HG03571 (cell line): ENCODE measurements at regions not wholly inside any gene's neighbourhood (a gene's known extent, or its start where the extent isn't known, plus 50 kb on each side); places are given as distances from the start of the nearest gene placed in this dataset.
A peak's percentile ranks its signal among the peaks of the same experiment; 100 is the strongest.

ENCODE experiments used
- ATAC-seq: cut with Tn5 transposase; IDR thresholded peaks from one replicate; pipeline ENCODE4 v1.9.1; 2021; ENCODE audit not compliant: unreplicated experiment

GRCh38 chr1:222995236-222995580 is 147.8 kb downstream of the TLR5 start:
- no peak for ATAC-seq

GRCh38 chr1:222995620-222996309 is 147.3 kb downstream of the TLR5 start:
- ATAC-seq: peak; percentile 78

DNA sequence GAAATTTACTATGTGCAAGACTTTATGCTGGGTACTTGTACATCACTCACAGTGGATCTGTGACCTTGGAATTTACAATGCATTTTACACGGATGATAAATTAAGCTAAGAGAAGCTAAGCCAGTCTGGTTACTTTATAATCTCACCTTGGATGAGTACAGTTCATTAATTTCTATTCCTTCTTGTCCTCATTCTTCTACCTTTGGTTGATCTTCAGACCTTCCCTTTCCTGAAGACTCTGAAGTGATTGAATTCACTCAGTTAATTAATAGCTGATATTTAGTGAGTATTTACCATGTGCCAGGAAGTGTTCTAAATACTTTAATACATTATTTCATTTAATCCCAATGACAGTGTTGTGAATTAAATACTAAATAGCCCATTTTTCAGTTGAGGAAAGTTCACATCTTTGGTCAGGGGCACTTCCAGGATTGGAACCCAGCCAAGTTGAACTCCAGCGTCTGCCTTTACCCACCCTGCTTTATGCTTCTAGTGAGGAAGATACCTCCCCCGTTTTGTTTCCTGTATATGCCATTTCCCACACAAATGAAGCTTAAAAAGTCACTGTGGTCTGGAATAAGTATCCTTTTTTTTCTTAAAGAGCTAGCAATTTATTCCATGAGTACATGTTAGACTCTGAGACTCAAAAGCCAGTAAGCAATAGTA is 146.6 kb downstream of the TLR5 start:
- peak; percentile 10 for ATAC-seq

- ATAC-seq: no peak
Measured at GRCh38 chr1:223000632-223001031, 142.4 kb downstream of the TLR5 start.

DNA sequence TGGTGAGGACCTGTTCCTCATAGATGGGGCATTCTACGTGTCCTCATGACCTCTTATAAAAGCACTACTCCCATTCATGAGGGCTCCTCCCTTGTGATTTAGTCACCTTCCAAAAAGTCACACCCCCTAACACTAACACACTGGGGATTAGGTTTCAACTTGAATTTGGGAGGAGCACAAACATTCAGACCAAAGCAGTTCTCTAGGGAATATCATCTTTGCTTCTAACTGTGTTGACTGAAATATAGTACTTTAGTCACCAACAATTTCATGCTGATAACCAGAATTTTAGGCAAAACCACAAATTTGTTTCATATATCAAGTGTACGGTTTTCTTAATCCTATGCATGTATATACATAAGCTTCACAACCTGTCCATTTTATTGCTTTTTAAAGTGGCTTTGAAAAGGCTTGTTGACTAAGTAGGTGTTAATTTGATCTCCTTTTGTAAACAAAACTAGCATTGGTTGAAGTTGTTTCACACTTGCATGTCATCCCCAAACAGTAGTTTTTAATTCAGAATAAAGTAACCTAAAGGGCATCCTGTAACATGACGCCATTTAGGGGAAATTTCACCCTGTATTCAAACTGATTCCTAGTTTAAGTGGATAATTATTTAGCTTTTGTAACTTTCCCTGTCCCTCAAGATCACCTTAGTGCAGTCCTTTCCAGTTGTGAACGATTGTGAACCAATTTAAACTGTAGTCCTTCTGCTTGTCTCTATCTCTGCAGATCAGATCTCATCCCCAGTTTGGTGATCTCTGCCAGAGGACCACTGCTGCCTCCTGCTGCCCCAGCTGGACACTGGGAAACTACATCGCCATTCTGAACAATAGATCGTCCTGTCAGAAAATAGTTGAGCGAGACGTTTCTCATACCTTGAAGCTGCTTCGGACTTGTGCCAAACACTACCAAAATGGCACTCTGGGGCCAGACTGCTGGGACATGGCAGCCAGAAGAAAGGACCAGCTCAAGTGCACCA is 141.1 kb downstream of the TLR5 start:
- ATAC-seq: no peak

DNA sequence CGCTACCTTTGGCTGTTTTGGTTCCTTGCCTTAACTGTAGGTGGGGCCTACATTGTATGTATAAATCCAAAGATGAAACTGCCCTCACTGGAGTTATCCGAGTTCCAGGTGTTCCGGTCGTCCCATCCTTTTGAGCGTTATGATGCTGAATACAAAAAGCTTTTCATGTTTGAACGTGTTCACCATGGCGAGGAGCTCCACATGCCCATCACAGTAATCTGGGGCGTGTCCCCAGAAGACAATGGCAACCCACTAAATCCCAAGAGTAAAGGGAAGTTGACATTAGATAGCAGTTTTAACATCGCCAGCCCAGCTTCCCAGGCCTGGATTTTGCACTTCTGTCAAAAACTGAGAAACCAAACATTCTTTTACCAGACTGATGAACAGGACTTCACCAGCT is 139.5 kb downstream of the TLR5 start:
- ATAC-seq: no peak

DNA sequence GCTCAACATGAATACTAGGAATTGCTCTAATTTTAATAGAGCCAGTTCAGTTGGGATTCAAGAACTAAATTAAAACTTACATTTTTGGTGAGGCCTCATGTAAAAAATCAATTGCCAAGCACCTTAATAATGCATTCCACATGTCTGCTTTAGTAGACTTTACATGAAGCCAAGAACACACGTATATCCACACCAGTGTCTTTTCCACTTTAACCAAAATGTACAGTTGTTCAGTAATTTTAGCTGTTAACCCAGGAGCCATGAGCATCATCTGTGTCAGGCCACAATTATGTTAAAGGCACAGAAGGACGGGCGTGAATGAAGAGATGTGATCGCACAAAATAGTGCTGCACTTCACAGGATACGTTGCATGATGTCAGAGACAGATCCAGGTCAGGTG is 136.7 kb downstream of the TLR5 start:
- ATAC-seq: no peak

DNA sequence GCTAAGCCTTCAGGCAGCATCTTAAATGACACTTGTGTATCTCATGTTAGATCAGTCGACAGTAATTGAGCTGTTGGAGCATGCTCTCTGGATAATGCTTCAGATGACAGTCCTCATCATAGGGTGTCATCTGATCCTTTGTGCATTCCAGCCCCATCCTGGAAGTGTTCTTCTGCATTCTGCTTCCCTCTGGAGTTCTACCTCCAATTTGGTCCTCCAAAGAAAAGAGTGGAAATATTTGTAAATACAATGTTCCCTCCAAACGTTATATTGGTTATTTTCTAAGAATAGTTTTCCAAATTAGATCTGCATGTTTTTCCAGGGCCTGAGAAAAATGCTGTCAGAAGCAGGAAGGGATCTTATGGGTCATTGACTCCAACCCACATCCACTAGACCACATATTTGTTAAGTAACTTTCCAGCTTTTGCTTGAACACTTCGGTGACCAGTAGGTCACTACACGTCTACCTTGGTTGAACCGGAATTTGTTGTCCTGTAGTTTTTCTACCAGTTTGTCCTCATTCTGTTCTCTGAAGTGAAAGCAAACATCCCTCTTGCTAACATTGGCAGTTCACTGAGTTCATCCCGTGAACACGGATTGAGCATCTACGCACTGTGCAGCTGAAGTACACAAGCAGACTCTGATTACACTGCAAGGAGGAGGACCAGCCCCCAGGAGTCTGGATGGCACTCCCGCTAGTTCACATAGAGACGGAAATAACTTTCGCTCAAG is 136.0 kb downstream of the TLR5 start:
- no peak for ATAC-seq

- no peak for ATAC-seq
Measured at GRCh38 chr1:223007935-223008334, 135.1 kb downstream of the TLR5 start.

- ATAC-seq: no peak
Measured at GRCh38 chr1:223008808-223009207, 134.2 kb downstream of the TLR5 start.

DNA sequence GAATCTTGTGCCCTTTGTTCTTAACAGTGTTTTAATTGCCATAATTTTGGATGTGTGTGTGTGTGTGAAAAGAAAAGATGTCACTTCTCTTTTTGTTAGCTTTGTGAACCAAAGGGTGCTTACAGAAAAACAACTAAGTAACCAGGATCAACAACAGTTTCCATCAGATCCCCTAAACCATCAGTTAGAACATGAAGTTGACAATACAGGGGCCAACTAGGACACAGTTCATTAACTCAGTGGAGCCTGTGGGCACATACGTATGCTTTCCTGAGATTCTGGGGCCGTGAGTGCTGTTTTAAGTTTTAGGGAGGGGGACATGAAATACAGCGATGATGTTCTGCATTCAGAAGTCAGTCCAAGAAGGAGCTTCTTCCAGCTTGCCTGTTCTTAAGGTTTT is 133.6 kb downstream of the TLR5 start:
- ATAC-seq: no peak

- no peak for ATAC-seq
Measured at GRCh38 chr1:223010582-223011504, 132.2 kb downstream of the TLR5 start.

DNA sequence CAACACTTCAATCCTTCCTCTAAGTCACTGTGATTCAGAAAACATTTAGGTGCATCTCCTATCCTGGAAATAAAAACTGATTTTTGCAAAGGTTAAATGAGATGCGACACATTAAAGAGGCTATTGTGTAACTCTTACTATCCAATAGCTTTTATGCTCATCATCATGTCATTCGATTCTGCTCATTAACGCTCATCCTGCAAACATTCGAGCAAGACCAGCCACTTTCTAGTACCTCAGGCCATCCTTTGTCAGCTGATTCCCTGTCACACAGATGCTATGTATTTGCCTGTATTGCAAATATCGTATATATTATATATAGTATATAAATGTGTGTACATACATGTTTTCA is 131.6 kb downstream of the TLR5 start:
- ATAC-seq: no peak

DNA sequence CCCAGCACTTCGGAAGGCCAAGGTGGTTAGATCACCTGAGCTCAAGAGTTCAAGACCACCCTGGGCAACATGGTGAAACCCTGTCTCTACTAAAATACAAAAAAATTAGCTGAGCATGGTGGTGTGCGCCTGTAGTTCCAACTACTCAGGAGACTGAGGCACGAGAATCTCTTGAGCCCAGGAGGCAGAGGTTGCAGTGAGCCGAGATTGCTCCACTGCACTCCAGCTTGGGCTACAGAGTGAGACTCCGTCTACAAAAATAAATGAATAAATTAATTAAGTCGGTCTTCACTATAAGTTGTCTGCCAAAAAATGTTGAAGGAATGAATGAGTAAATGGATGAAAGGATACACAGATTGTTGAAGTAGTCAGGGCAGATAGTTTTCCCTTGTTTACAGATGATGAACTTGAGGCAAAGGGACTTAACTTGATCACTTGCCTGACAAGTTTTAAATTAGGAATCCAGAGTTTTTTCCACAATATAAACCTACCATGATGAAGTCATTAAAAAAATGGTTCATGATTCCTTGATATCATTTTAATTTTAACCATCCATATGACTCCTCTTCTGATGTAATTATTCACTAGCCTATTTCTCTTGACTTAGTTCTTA is 130.8 kb downstream of the TLR5 start:
- no peak for ATAC-seq

- ATAC-seq: no peak
Measured at GRCh38 chr1:223012938-223013337, 130.1 kb downstream of the TLR5 start.

DNA sequence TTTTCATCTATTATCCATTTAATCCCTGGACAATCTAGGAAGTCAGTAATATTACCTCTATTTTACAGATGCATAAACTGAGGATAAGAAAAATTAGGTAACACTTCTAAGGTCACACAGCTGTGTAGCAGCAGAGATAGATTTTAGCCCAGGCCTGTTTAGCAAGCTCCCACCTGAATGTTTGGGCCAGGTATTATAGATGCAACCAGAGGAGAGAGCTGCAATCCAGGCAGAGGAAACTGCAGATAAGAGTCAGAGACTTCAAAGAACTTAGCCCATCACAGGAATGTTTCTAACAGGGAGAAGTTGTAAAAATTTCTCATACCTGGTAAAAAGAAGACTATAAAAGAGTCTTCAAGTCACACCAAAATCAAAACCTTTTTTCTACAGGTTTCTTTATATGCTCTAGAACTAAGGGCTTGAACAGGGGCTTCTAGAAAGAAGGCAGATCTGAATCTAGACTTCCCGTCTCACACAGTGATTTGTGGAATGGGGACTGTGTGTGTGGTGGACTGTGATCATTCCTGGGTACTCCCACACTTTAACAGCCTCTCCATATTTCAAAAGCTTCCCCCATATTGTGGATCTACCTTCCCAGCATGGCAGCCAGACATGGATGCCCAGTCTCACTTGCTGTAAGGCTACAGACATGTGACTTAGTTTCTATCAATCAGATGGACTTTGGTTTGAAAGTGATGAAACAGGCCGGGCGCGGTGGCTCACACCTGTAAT is 128.7 kb downstream of the TLR5 start:
- no peak for ATAC-seq

DNA sequence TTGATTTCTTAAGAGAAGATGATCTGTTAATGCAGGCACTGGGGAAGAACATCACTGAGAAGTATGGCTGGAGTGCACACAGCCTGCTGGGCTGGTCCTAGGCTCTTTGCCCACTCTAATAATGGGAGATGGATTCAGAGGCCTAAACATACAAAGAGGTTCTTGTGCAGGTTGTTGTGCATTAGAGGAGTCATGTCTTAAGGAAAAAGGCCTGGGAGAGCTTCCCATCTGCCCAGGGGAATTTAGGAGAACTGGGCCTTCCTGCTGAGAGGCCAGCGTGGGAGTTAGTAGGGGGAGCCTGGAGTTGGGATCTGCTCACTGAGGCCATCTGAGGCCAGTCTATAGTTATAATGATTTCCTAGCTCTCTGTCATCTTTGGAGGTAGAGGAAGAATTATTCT is 126.7 kb downstream of the TLR5 start:
- ATAC-seq: no peak

DNA sequence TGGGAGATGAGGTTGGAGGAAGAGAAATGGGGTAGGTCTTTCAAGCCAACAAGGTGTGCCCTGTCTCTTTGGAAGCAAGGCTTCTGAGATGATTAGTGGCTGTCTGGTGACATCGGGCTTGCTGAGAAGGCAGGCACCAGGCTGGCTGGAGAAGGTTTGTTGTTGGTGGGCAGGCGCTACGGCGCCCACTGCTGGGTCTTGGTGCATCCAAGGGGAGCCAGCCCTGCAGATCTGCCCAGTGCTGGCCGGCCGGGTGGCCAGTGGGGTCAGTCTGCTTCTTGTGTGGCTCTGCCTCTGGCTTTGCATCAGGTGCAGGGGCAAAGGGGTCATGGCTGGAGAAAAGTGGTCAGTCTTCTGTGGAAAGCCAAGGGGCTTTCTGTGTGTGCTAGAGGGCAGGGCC is 126.2 kb downstream of the TLR5 start:
- no peak for ATAC-seq

GRCh38 chr1:223017291-223017690 is 125.8 kb downstream of the TLR5 start:
- no peak for ATAC-seq
